ENCODE measurements at regions not wholly inside any gene's neighbourhood (a gene's known extent, or its start where the extent isn't known, plus 50 kb on each side); places are given as distances from the start of the nearest gene placed in this dataset.

- peaks cover 13% of the 10 kb centered on the region for H3K36me3 Mint-ChIP-seq (ENCODE audit: low read depth)
- no peak for TF ChIP-seq CTCF (IDR thresholded peaks at IDR 0.05)
- peaks cover 11% of the 10 kb centered on the region for H3K4me1 Mint-ChIP-seq
- H3K9me3 Mint-ChIP-seq, result no peaks in the 10 kb centered on the region
- no peak for DNase-seq
- H3K27ac Mint-ChIP-seq, result no peak overlapping the region
- no peak overlapping the region for H3K4me3 Mint-ChIP-seq
- H3K27me3 Mint-ChIP-seq (ENCODE audit: low read depth, poor library complexity), result peaks cover 7% of the 10 kb centered on the region
Measured at GRCh38 chr2:47315475-47315874, 53.6 kb upstream of the EPCAM start.

GRCh38 chr2:47313728-47314127 is 55.4 kb upstream of the EPCAM start:
- Mint-ChIP-seq H3K4me1 (peaks cover 24% of the 10 kb centered on the region), H3K9me3 (no peaks in the 10 kb centered on the region)
- no peak for TF ChIP-seq CTCF (IDR thresholded peaks at IDR 0.05)

DNA sequence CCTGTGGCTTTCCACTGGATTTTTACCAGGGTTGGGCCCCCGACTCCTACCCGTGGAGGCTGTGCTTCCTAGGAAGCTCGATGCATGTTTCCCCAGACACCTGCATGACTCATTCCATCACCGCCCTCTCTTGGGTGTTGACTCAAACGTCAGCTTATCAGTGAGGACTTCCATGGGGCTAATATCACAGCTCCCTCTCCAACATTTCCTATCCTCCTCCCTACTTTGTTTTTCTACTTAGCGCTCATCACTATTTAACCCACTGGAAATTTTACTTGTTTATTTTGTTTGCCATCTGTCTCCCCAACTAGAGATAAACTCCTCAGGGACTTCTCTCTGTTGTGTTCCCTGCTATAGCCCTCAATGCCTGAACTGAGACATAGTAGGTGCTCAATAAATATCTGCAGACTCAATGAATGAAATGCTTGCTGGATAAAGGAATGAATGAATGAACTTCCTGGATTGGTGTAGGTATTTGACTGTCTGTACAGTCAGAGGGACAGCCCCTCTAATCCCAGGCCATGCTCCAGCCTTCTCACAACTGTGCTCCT is 55.9 kb upstream of the EPCAM start:
- Mint-ChIP-seq H3K9me3 (no peaks in the 10 kb centered on the region), H3K4me1 (peaks cover 24% of the 10 kb centered on the region), H3K27ac (no peak overlapping the region), H3K36me3 (ENCODE audit: low read depth) (peaks cover 13% of the 10 kb centered on the region), H3K4me3 (no peak overlapping the region), H3K27me3 (ENCODE audit: low read depth, poor library complexity) (peaks cover 7% of the 10 kb centered on the region)
- DNase-seq, result no peak
- no peak for TF ChIP-seq CTCF (IDR thresholded peaks at IDR 0.05)

More at GRCh38 chr2:47313728-47314127, 55.4 kb upstream of the EPCAM start:
- Mint-ChIP-seq H3K4me3 (no peak overlapping the region), H3K36me3 (ENCODE audit: low read depth) (peaks cover 13% of the 10 kb centered on the region), H3K27me3 (ENCODE audit: low read depth, poor library complexity) (peaks cover 7% of the 10 kb centered on the region), H3K27ac (no peak overlapping the region)
- no peak for DNase-seq

DNA sequence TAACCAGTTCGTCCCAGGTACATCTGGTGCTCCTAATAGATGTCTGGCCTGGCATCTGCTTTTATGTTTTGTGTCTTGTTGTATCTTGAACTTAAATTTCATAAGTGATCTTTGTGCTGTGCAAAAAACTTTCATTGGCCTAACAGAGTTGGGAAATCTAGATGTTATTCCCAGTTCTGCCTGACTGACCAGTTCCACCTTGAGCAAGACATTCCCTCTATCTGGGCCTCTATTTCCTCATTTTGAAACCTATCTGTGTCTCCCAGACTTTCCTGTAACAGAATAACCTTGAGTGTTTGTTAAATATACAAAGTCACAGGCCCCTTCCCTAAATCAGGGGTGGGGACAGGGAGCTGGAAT is 56.6 kb upstream of the EPCAM start:
- no peak for TF ChIP-seq CTCF (IDR thresholded peaks at IDR 0.05)
- Mint-ChIP-seq H3K27me3 (ENCODE audit: low read depth, poor library complexity) (peaks cover 7% of the 10 kb centered on the region), H3K27ac (no peak overlapping the region), H3K9me3 (no peaks in the 10 kb centered on the region), H3K4me3 (no peak overlapping the region), H3K36me3 (ENCODE audit: low read depth) (peaks cover 13% of the 10 kb centered on the region), H3K4me1 (peaks cover 25% of the 10 kb centered on the region)
- no peak for DNase-seq

- no peak for TF ChIP-seq CTCF (IDR thresholded peaks at IDR 0.05)
- Mint-ChIP-seq H3K9me3 (no peaks in the 10 kb centered on the region), H3K27ac (no peak overlapping the region), H3K36me3 (ENCODE audit: low read depth) (peaks cover 9% of the 10 kb centered on the region), H3K27me3 (ENCODE audit: low read depth, poor library complexity) (peaks cover 7% of the 10 kb centered on the region), H3K4me3 (no peak overlapping the region), H3K4me1 (peaks cover 29% of the 10 kb centered on the region)
- no peak for DNase-seq
Measured at GRCh38 chr2:47311764-47312490, 57.2 kb upstream of the EPCAM start.

All from nephron progenitor cell (in vitro differentiated cells).